IMR-90 (cell line): ENCODE measurements at regions not wholly inside any gene's neighbourhood (a gene's known extent, or its start where the extent isn't known, plus 50 kb on each side); places are given as distances from the start of the nearest gene placed in this dataset.

ENCODE experiments used
- ATAC-seq: fragments of 200-7000 bp; cut with Tn5 transposase; 2 replicates; pipeline ENCODE4 v1.9.1; 2020; ENCODE audit warnings: low read depth, mild to moderate bottlenecking, moderate library complexity
- BruUV-seq: library from RNA; stranded (reverse); fragments of 400-500 nt; replicated peaks from 2 replicates; lab custom pipeline; 2021; lab: Mats Ljungman, UMichigan
- CTCF ChIA-PET: fragments of 300-600 bp; formaldehyde crosslinking; extraction: SDS; loops from one replicate; lab custom pipeline; 2021; ENCODE audit warnings: antibody characterized with exemption; lab: Yijun Ruan, JAX
- POLR2A ChIA-PET: fragments of 300-600 bp; sonication (Branson Sonifier 250); formaldehyde crosslinking; loops from one replicate; lab custom pipeline; 2022; ENCODE audit warnings: antibody characterized with exemption; ENCODE audit not compliant: unreplicated experiment; lab: Charles Lee
- DNase-seq: peaks from one replicate; pipeline ENCODE4 v3.0.0; 2013
- H2AFZ ChIP-seq: replicated peaks from 2 replicates; pipeline ENCODE3; 2013; ENCODE audit warnings: low read length, mild to moderate bottlenecking; ENCODE audit not compliant: poor library complexity
- H2AK5ac ChIP-seq: 2 replicates; pipeline ENCODE4 v1.6.1; 2013; ENCODE audit warnings: low read depth, low read length, inconsistent platforms
- H2AK9ac ChIP-seq: replicated peaks from 2 replicates; pipeline ENCODE3; 2013; ENCODE audit warnings: mild to moderate bottlenecking, low read depth, low read length, moderate library complexity; ENCODE audit not compliant: poor library complexity
- H2BK120ac ChIP-seq: 2 replicates; pipeline ENCODE4 v1.6.1; 2013; ENCODE audit warnings: low read depth, low read length, inconsistent platforms
- H2BK15ac ChIP-seq: 3 replicates; pipeline ENCODE4 v1.6.1; 2013; ENCODE audit warnings: low read depth, low read length, inconsistent platforms
- H2BK20ac ChIP-seq: 2 replicates; pipeline ENCODE4 v1.6.1; 2013; ENCODE audit warnings: low read depth, mild to moderate bottlenecking, inconsistent platforms, low read length, moderate library complexity
- H2BK5ac ChIP-seq: 2 replicates; pipeline ENCODE4 v1.6.1; 2013; ENCODE audit warnings: mild to moderate bottlenecking, low read depth, low read length, inconsistent platforms; ENCODE audit not compliant: poor library complexity, severe bottlenecking
- H3K14ac ChIP-seq: replicated peaks from 2 replicates; pipeline ENCODE4 v1.6.1; 2013; ENCODE audit warnings: low read depth, low read length, inconsistent platforms
- H3K18ac ChIP-seq: 2 replicates; pipeline ENCODE4 v1.6.1; 2013; ENCODE audit warnings: low read depth, low read length, control low read depth
- H3K23ac ChIP-seq: 2 replicates; pipeline ENCODE4 v1.6.1; 2013; ENCODE audit warnings: low read depth, low read length, inconsistent platforms
- H3K27ac ChIP-seq: 2 replicates; pipeline ENCODE4 v1.5.1; 2013; ENCODE audit warnings: mild to moderate bottlenecking, control low read depth, low read length; ENCODE audit not compliant: insufficient read depth
- H3K27me3 ChIP-seq: 2 replicates; pipeline ENCODE4 v1.6.1; 2013; ENCODE audit warnings: low read length; ENCODE audit not compliant: control insufficient read depth, insufficient read depth
- H3K36me3 ChIP-seq: 2 replicates; pipeline ENCODE4 v1.6.1; 2013; ENCODE audit warnings: low read length, mixed read lengths; ENCODE audit not compliant: control insufficient read depth, insufficient read depth
- H3K4ac ChIP-seq: 2 replicates; pipeline ENCODE4 v1.6.1; 2013; ENCODE audit warnings: low read depth, low read length, inconsistent platforms
- H3K4me1 ChIP-seq: 2 replicates; pipeline ENCODE4 v1.6.1; 2013; ENCODE audit warnings: low read length, mixed read lengths; ENCODE audit not compliant: control insufficient read depth, insufficient read depth
- H3K4me2 ChIP-seq: 2 replicates; pipeline ENCODE4 v1.6.1; 2013; ENCODE audit warnings: low read depth, mild to moderate bottlenecking, control low read depth, low read length, moderate library complexity
- H3K4me3 ChIP-seq: 2 replicates; pipeline ENCODE4 v1.5.1; 2013; ENCODE audit warnings: low read depth, mild to moderate bottlenecking, control low read depth, low read length, moderate library complexity; ENCODE audit not compliant: insufficient read depth
- H3K56ac ChIP-seq: 2 replicates; pipeline ENCODE4 v1.6.1; 2013; ENCODE audit warnings: low read length, inconsistent platforms; ENCODE audit not compliant: insufficient read depth; ENCODE audit errors: extremely low read depth
- H3K79me1 ChIP-seq, 2 experiments: 2 replicates each; pipeline ENCODE4 v1.6.1; 2013; ENCODE audit warnings: low read length in 2 of 2, inconsistent platforms in 1 of 2, low read depth in 1 of 2
- H3K9ac ChIP-seq: 2 replicates; pipeline ENCODE4 v1.6.1; 2013; ENCODE audit warnings: low read depth, low read length, control low read depth
- H3K9me1 ChIP-seq: 2 replicates; pipeline ENCODE4 v1.6.1; 2013; ENCODE audit warnings: low read length, inconsistent platforms; ENCODE audit not compliant: insufficient read depth
- H3K9me3 ChIP-seq: 2 replicates; pipeline ENCODE4 v1.6.1; 2013; ENCODE audit warnings: low read length; ENCODE audit not compliant: control insufficient read depth, insufficient read depth
- H4K20me1 ChIP-seq: 2 replicates; pipeline ENCODE4 v1.6.1; 2013; ENCODE audit warnings: low read length, inconsistent platforms; ENCODE audit not compliant: insufficient read depth
- H4K5ac ChIP-seq: 2 replicates; pipeline ENCODE4 v1.6.1; 2013; ENCODE audit warnings: mild to moderate bottlenecking, low read depth, low read length, control low read depth
- H4K8ac ChIP-seq, 2 experiments: 2 replicates each; pipeline ENCODE4 v1.6.1; 2013; ENCODE audit warnings: low read depth in 2 of 2, low read length in 2 of 2, control low read depth in 1 of 2, inconsistent platforms in 1 of 2
- H4K91ac ChIP-seq: 2 replicates; pipeline ENCODE4 v1.6.1; 2013; ENCODE audit warnings: low read depth, low read length, inconsistent platforms; ENCODE audit not compliant: insufficient read depth
- BHLHE40 ChIP-seq: fragments of 150-350 bp; IDR thresholded peaks from 2 replicates; pipeline ENCODE4 v1.6.1; 2016; ENCODE audit warnings: mild to moderate bottlenecking, low read depth, low read length
- CEBPB ChIP-seq: IDR thresholded peaks from 2 replicates; pipeline ENCODE4 v1.6.1; 2012; ENCODE audit warnings: low read depth, low read length, improper control_type of control experiment
- CHD1 ChIP-seq: IDR thresholded peaks from 2 replicates; pipeline ENCODE4 v1.6.1; 2012; ENCODE audit warnings: low read depth, low read length, improper control_type of control experiment
- ELK1 ChIP-seq: fragments of 150-350 bp; IDR thresholded peaks from 2 replicates; pipeline ENCODE4 v1.6.1; 2016; ENCODE audit warnings: low read depth, mild to moderate bottlenecking, low read length, moderate library complexity, borderline replicate concordance
- FOS ChIP-seq: fragments of 150-350 bp; IDR thresholded peaks from 2 replicates; pipeline ENCODE4 v1.6.1; 2016; ENCODE audit warnings: low read depth, low read length
- MAFK ChIP-seq: IDR thresholded peaks from 2 replicates; pipeline ENCODE4 v1.6.1; 2012; ENCODE audit warnings: low read depth, low read length, improper control_type of control experiment
- MAZ ChIP-seq: IDR thresholded peaks from 2 replicates; pipeline ENCODE4 v1.6.1; 2012; ENCODE audit warnings: low read depth, mild to moderate bottlenecking, low read length, improper control_type of control experiment, moderate library complexity, borderline replicate concordance
- MXI1 ChIP-seq: IDR thresholded peaks from 2 replicates; pipeline ENCODE4 v1.6.1; 2012; ENCODE audit warnings: low read depth, mild to moderate bottlenecking, low read length, moderate library complexity, borderline replicate concordance
- NFE2L2 ChIP-seq: fragments of 150-350 bp; IDR thresholded peaks from 2 replicates; pipeline ENCODE4 v1.6.1; 2016; ENCODE audit warnings: low read depth, mild to moderate bottlenecking, low read length
- POLR2A ChIP-seq: IDR thresholded peaks from 2 replicates; pipeline ENCODE4 v1.6.1; 2012; ENCODE audit warnings: mild to moderate bottlenecking, low read depth, low read length
- RAD21 ChIP-seq: IDR thresholded peaks from 2 replicates; pipeline ENCODE4 v1.6.1; 2012; ENCODE audit warnings: low read length, improper control_type of control experiment
- RCOR1 ChIP-seq: IDR thresholded peaks from 2 replicates; pipeline ENCODE4 v1.6.1; 2012; ENCODE audit warnings: mild to moderate bottlenecking, low read length, improper control_type of control experiment; ENCODE audit not compliant: insufficient replicate concordance
- RFX5 ChIP-seq: IDR thresholded peaks from 2 replicates; pipeline ENCODE4 v1.8.0; 2012; ENCODE audit warnings: low read depth, mild to moderate bottlenecking, low read length, moderate library complexity
- SMC3 ChIP-seq: fragments of 150-350 bp; IDR thresholded peaks from 2 replicates; pipeline ENCODE4 v1.6.1; 2016; ENCODE audit warnings: low read depth, mild to moderate bottlenecking, antibody characterized with exemption, low read length, moderate library complexity
- WGBS, 2 experiments: methylation state at CpG; one replicate each; pipeline versions ENCODE4 v1.1.5 to v1.1.7; 2013; ENCODE audit warnings: missing lambda C conversion rate in 2 of 2; ENCODE audit not compliant: insufficient read length in 1 of 2; ENCODE audit errors: extremely low coverage in 2 of 2; 5-methylcytosine and 5-hydroxymethylcytosine counted together
- dilution Hi-C: fragments of 300-500 bp; cut with HindIII; formaldehyde crosslinking; loops from one replicate; pipeline ENCODE4 v1.14.3; 2018; ENCODE audit warnings: low sequenced_read_pairs; ENCODE audit not compliant: unreplicated experiment
- in situ Hi-C: fragments of 300-500 bp; cut with MboI; formaldehyde crosslinking; loops from 3 replicates; pipeline ENCODE4 v1.14.3; 2019; ENCODE audit warnings: low sequenced_read_pairs, inconsistent platforms, mixed read lengths
- intact Hi-C: fragments of 100-400 bp; cut with micrococcal nuclease; formaldehyde crosslinking; loops from 2 replicates; pipeline ENCODE4 v1.10.0; 2022
- TF ChIP-seq, protein P1 (sequence below): fragments of 150-350 bp; IDR thresholded peaks from 2 replicates; pipeline ENCODE4 v1.6.1; 2017; ENCODE audit warnings: mild to moderate bottlenecking, antibody characterized with exemption, low read length, low read depth
- TF ChIP-seq, protein P2 (sequence below): conservative IDR thresholded peaks from 2 replicates; pipeline ENCODE4 v1.5.1; 2012; ENCODE audit warnings: mild to moderate bottlenecking, low read depth, low read length, improper control_type of control experiment

GRCh38 chr1:60558236-60558635 is 484.7 kb upstream of the C1orf87 start:
- Histone ChIP-seq H3K14ac (no peak overlapping the region), H3K9me3 (0 out of 2 replicates have a peak, but pooled peaks cover 2% of the 10 kb centered on the region), H3K4me3 (no peak overlapping the region), H3K9ac (no peak overlapping the region), H2AFZ (no peak overlapping the region), H3K18ac (no peak overlapping the region), H3K4me1 (no peaks in the 10 kb centered on the region), H2AK5ac (no peak overlapping the region), H3K36me3 (no peaks in the 10 kb centered on the region), H3K27ac (no peak overlapping the region), H2AK9ac (no peak overlapping the region), H4K8ac (no peak overlapping the region), H4K20me1 (no peaks in the 10 kb centered on the region), H2BK20ac (no peak overlapping the region), H3K23ac (no peak overlapping the region), H3K27me3 (no peaks in the 10 kb centered on the region), H2BK15ac (no peak overlapping the region), H3K9me1 (no peaks in the 10 kb centered on the region), H2BK120ac (no peak overlapping the region), H3K56ac (no peak overlapping the region), H3K4me2 (no peak overlapping the region), H3K4ac (no peak overlapping the region), H4K5ac (no peak overlapping the region), H2BK5ac (no peak overlapping the region), H4K91ac (no peak overlapping the region), H3K79me1 (no peaks in the 10 kb centered on the region)
- DNase-seq (no peak), ATAC-seq (no peak)
- dilution Hi-C loops (no loop called here), in situ Hi-C loops (no loop called here), intact Hi-C loops (no loop called here)
- POLR2A ChIA-PET, result no interaction called here
- TF ChIP-seq MAFK (no peak), BHLHE40 (no peak), POLR2A (no peak), CEBPB (no peak), NFE2L2 (no peak), RAD21 (no peak), FOS (no peak), SMC3 (no peak), ELK1 (no peak), CHD1 (no peak), RCOR1 (no peak), MXI1 (no peak), MAZ (no peak), RFX5 (no peak)
- TF ChIP-seq, protein P1, sequence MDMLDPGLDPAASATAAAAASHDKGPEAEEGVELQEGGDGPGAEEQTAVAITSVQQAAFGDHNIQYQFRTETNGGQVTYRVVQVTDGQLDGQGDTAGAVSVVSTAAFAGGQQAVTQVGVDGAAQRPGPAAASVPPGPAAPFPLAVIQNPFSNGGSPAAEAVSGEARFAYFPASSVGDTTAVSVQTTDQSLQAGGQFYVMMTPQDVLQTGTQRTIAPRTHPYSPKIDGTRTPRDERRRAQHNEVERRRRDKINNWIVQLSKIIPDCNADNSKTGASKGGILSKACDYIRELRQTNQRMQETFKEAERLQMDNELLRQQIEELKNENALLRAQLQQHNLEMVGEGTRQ, result no peak
- TF ChIP-seq, protein P2, sequence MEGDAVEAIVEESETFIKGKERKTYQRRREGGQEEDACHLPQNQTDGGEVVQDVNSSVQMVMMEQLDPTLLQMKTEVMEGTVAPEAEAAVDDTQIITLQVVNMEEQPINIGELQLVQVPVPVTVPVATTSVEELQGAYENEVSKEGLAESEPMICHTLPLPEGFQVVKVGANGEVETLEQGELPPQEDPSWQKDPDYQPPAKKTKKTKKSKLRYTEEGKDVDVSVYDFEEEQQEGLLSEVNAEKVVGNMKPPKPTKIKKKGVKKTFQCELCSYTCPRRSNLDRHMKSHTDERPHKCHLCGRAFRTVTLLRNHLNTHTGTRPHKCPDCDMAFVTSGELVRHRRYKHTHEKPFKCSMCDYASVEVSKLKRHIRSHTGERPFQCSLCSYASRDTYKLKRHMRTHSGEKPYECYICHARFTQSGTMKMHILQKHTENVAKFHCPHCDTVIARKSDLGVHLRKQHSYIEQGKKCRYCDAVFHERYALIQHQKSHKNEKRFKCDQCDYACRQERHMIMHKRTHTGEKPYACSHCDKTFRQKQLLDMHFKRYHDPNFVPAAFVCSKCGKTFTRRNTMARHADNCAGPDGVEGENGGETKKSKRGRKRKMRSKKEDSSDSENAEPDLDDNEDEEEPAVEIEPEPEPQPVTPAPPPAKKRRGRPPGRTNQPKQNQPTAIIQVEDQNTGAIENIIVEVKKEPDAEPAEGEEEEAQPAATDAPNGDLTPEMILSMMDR, result no peak
- WGBS, 2 experiments, result no CpG with 5 or more reads among the region's 2 CpGs
- CTCF ChIA-PET, result no interaction called here
- no TSS peak for BruUV-seq
